GM21515 (cell line): ENCODE measurements at regions not wholly inside any gene's neighbourhood (a gene's known extent, or its start where the extent isn't known, plus 50 kb on each side); places are given as distances from the start of the nearest gene placed in this dataset.
"Not testable (repeated sequence)": the region's sequence is repeated elsewhere in the genome, so short reads cannot be mapped to it uniquely, and the experiment has no call there.

Experiments used
- ATAC-seq: cut with Tn5 transposase; IDR thresholded peaks from one replicate; pipeline ENCODE4 v1.9.1; 2021; ENCODE audit not compliant: unreplicated experiment

DNA sequence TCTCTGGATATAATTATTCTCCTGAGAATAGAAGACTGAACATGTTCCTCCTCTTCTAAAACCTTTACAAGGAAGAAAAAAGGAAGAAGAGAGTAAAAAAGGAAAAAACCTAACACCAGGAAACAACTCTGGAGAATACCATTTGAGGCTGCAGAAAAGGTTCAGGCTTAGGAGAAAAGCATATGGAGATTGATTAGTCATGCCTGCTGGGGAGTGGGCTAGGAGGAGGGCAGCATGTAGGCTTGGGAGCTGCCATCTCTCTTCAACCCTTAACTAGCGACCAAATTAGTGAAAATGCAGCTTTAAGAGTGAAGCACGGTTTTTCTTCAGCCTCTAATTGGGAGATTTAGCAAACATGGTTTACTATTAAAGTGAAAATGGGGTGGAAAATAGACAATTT lies 273.0 kb upstream of the CRY1 start:
- ATAC-seq, result no peak

DNA sequence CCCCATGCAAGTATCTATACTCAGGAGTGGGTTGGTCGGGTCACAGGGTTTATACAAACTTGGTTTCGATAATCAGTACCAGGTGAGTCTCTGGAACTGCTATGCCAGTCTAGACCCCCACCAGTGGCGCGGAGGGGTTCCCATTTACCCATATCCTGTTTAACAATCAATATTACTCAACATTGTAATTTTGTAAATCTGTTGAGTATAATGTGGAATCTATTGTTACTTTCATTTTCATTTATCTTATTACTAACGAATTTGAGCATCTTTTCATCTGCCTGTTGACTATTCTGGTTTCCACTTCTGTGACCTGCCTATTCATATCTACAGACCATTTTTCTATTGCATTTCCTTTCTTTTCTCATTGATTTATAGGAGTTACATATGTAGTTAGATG lies 275.2 kb upstream of the CRY1 start:
- no peak for ATAC-seq

DNA sequence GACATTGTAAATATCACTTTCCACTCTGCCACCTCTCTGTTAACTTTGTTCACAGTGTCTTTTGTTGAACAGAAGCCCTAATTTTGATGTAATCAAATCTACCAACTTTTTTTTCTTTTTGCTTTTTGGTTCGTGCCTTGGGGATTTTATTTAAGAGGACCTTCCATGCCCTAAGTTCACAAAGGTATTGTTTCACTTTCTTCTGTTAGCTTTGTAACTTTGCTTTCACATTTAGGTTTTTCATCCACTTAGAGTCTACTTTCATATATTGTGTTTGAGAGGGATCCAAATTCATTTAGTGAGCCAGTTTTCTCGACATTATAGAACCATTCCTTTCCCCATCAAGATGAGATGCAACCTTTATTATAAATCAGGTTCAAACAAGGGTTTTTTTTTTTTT lies 275.7 kb upstream of the CRY1 start:
- no peak for ATAC-seq

DNA sequence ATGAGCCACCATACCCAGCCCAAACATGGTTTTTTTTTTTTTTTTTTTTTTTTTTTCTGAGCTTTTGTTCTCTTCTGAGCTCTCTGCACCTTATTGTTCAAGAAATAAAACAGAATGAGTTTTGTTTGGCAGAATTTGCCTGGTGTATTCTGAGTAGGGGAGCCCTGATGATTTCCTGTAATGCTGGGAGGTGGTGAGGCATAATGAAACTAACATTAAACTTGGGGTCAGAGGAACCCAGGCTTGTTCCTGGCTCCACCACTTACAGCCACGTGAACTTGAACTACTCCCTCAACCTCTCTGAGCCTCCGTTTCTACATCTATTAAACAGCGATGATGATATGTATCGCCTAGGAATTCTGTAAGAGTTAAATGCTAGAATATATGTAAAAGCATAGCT lies 276.3 kb upstream of the CRY1 start:
- no peak for ATAC-seq

DNA sequence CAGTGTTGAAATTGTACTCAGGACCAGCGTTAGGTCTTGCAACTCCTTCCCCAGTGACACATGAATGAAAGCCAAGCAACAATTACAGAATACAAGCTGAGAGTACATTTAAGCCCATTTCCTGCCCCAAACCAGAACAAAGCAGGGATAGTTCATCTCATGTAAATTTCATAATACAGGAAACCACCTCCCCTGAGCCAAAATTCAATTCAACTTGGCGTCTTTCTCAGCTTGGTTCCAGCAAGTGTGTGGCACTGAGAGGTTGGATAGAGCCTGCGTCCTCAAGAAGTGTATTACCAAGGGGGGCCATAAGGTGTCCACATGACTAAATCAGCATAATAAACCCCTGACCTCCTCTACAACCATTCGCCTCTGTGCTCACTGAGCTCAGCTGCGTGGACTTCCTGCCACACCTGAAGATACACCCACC lies 278.9 kb upstream of the CRY1 start:
- no peak for ATAC-seq

DNA sequence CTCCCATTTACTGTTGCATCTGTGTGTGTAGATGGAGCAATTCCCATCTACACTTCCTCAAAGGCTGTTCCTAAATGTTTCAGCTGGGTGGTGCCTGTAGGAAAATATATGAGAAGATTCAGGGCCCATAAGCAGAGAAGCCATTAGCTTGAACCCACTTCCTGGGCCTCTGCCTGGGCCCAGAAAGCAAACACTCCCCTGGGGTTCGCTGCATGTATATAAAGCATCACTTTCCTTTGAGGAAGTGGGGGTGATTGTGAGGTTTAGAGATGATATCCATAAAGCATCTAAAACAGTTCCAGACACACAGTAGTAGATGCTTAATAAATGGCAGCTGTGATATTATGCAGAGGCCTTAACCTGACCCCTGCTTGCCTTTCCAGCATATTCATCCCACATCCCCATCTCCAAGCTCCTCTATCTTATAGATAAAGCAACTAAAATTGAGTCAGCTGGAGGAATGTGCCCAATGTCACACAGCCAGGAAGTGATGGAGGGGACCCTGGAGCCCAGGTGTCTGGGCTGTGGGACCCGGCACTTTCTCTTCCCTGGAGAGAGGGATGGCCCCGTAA lies 280.0 kb upstream of the CRY1 start:
- no peak for ATAC-seq

DNA sequence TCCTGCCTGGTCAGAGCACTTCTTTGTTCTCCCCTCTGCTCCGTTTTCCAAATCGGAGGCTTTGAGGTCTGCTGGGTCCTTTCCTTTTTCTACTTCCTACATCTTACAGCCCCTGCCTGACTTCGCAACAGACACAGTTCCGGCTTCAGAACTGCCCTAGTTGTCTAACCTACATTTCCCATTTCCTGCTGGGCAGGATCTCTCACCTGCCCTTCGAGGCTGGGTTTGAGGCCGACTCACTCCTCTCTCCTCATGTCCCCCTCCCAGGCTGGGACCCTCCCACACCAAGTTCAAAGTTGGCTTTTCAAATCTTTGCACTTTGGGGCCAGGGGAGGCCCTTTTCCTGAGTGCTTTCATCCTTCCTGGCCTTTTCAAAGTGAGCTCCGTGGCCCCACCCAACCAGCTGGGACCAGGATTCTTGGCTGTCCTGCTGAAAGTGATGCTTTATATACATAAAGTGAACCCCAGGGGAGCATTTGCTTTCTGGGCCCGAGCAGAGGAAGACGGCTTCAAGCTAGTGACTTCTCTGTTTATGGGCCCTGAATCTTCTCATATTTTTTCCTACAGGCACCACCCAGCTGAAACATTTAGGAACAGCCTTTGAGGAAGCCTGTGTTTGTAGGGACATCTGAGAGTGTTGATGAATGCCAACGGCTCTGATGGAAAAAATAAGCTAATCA lies 281.0 kb upstream of the CRY1 start:
- ATAC-seq, result no peak

DNA sequence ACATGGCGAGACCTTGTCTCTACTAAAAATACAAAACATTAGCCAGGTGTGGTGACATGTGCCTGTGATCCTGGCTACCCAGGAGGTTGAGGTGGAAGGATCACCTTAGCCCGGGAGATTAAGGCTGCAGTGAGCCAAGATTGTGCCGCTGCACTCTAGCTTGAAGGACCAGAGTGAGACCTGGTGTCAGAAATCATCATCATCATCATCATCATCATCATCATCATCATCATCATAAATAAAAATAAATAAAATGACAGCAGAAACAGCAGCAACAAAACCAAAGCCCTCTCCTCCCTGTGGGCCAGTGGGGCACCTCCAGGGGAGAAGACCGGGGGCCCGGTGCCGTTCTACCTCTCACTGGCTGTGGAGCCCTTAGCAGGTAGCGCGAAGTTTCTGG lies 281.9 kb upstream of the CRY1 start:
- no peak for ATAC-seq

DNA sequence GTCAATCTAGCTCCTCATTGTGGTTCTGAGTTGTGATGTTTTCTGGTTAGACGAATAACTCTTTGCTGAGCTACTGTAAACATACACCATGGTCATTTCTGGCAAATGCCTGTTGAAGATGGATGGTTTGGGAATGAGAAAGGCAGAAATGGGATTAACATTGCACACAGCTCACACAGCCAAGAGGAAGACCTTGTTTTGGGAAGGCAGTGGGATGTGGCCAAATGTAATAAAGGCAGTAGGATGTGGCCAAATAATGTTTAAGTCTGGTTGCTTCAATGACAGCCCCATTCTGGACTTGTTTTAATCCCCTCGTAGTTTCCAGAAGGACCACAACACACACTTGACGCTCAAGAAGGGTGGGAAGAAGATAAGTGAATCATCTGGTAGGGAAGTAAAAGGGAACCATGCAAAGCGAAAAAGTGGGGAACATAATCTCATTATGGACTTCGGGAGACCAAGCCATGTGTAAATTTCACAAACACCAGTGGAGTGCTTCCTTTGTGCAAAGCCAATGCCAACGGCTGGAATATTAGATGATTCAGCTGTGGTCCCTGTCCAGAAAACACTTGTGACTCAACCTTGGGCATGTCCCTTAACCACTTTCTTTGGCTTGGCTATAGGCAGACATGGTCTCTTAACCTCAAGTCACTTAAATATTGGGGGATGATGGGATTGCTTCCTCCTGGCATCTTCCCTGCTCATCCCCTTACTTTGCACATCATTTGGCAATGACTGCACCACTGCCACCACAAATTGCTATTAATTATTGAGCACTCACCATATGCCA lies 284.4 kb upstream of the CRY1 start:
- ATAC-seq, result no peak

DNA sequence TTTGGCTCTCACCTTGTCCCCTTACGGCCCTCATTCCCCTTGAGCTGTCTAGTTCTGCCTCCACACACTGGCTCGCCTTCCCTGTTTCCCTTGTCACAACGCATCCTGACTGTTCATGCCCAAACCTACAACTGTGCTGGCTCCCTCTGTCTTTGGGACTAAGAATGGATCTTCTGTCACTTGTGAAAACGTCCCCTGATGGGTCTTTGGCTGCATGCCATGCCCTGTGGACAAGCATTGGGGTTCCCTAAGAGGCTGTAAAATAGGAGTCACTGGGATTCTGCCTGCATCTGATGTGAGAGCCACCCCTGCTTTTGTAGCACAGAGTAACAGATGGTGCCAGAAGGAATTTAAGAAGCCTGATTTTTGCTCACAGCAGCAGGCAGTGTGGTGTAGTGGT lies 285.3 kb upstream of the CRY1 start:
- ATAC-seq, result no peak

DNA sequence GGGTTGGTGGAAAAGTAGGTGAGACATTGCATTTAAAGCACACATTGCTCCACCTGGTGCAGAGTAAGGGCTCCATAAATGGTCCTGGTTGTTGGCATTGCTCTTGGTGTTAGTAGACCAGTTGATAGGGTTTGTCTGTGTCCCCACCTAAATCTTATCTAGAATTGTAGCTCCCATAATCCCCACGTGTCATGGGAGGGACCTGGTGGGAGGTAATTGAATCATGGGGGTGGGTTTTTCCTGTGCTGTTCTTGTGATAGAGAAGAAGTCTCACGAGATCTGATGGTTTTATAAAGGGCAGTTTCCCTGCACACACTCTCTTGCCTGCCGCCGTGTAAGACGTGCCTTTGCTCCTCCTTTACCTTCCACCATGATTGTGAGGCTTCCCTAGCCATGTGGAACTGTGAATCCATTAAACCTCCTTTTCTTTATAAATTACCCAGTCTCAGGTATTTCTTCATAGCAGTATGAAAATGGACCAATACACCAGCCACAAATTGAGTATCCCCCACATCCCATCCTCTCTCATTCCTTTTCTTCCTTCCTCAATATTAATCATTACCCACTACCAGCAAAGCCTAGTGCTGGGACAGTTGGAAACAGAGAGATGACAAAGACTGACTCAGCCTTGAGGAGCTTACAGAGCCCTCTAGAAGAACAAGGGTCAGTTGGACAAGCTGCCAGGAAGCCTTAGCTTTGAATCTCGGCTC lies 285.9 kb upstream of the CRY1 start:
- not testable (repeated sequence) for ATAC-seq

DNA sequence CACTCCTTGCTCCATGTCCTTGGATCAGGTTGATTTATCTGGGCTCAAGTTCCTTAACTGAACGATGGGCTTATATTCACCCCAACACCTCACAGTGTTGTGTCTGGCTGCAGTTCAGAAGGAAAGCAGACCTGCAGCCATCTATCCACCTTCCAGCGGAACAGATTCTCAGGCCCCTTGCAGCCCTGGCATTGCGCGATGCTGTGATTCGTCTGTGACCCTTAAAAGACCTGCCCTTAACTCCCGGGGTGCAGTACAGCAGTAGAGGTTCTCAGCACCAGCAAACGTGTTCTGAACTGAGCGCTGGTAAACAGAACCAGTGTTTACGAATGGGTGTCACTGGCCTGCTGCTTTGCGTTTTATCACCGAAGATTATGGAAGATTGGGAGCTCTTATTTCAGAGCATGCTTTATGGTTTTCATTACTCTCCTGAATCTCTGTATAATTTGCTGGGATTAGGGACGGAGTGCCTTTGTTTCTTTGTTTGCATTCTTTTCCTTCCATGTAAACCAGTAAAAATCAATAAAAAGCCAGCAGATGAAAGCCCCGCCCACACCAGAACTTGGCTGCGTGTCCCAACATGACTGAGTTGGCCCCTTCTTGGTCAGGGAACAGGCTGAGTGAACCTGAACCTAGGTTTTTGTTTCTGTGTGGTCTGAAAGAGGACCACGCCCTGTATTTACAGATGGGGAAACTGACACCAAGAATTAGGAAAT lies 286.7 kb upstream of the CRY1 start:
- ATAC-seq, result no peak

DNA sequence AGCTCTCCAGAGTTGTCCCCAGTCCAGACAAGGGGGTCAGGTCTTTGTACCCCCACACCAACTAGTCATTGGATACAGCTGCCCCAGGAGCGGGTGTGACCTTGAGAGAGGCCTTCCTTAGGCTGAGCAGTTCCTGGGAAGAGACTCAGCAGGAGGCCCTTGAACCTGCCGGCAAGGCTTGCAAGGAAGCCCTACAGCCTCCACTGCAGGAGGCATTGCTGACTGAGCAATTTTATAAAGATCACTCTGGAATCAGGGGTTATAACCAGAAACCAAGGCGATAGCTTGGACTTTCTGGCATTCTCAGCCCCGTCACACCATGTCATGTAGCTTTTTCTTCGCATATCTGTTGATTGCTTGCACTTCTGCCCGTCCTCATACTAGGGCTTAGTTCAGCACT lies 291.3 kb upstream of the CRY1 start:
- ATAC-seq, result no peak

DNA sequence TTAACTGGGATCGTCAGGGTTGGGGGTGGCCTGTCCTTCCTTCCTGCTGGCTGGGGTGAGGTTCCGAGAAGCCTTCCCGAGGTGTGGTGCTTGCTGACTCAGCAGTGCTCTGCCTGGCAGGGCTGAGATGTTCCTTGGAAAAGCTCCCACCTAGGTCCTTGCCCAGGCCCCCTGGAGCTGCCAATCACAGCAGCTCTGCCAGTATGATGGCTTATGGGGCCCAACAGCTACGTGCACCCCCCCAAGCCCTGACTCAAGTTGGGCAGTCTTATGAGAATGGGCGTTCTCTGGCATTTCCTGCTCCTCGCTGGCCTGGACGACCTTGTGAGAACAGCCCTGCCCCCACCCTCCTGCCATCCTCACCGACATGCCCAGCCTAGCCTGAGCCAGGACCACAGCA lies 292.2 kb upstream of the CRY1 start:
- no peak for ATAC-seq

DNA sequence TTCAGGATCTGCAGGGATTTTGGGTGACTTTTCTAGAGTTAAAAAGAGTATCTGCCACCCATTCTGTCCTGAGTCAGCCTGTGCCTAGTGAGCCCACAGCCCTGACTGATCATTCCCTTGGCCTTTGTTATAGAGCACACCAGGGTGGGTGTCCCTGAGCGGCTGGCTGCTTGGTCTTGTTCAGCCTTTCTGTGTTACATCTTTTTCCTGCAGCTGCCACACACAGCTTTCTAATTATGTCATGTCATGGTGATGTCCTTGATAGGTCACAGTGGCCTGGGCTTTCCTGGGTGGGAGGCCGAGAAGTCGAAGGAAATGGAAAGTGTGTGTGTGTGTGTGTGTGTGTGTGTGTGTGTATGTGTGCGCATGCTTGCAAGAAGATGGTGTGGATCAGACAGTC lies 293.2 kb upstream of the CRY1 start:
- no peak for ATAC-seq

DNA sequence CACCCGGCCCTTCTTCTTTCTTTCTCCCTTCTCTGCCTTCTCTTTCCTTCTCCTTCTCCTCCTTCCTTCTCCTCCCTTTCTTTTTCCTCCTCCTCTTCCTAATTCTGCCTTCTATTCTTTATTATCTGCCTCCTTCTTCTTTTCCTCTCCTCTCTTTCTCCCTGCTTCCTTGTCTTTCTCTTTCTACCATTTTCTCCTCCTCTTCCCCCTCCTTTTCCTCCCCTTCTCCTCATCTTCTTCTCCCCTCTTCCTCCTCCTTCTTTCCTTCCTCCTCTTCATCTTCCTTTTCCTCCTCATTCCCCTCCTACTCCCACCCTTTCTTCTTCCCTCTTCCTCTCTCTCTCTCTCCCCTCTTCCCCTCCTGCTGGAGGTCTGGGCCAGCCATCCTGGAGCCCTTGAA lies 294.9 kb upstream of the CRY1 start:
- ATAC-seq, result no peak

DNA sequence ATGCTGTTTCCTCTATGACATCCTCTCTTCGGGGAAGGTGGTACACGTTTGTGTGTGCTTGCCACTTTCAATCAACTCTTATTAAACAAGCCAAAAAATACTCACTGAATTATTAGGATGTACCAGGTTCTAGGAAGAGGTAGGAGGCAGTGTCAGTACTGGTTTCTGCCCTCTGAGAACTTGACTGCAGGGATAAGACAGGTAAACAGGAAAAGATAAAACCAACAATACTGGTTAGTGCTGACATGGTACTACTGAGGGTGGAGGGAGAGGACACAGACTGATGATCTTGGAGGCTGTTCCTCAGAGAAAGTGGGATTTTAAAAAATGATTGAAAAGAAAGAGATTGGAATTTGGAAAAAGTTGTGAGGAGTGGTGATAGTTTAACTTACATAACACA lies 295.2 kb upstream of the PWP1 start:
- no peak for ATAC-seq

DNA sequence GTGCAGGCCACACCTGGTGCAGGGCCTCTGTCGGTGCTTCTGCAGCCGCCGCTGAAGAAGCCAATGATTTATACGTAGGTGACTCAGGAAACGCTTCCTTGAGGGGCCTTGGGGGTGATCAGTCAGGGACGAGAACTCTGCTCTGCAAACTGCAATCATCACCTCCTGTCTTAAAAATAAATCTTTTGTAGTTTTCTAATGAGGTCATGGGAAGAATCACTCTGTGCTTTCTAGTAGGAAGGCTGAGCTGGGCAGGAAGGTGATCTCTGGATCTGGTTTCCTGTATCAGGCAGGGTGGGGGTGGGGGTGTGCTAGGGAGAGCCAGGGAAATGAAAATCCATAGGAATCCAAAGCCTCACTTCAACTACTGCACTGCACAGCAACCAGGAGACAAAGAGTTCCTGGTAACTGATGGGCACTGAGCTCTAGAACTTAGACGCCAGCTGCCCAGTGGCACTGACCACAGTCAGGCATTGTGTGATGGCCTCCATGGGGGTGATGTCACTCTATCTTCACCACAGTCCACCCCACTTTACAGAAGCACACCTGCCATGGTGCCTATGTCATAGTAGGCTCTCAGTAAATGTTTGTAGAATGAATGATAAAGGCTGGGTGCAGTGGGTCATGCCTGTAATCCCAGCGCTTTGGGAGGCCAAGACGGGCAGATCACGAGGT lies 292.4 kb upstream of the PWP1 start:
- ATAC-seq, result no peak

DNA sequence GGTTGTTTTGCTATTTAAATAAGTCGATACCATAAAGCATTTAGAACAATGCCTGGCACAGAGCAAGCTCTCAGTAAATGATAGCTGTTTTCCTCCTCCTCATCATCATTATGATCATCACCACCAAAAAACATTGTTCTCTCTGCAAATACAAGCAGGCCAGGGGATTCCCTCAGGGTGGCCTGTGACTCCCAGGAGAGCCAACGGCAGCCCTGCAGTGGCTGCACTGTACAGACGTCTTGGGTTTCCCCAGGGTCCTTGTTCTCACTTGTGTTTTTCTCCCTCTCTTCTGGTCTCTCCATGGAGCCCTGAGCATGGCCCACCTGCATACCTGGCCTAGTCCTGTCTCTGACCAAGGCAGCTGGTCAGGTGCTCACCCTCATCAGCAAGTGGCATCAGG lies 290.9 kb upstream of the PWP1 start:
- no peak for ATAC-seq

DNA sequence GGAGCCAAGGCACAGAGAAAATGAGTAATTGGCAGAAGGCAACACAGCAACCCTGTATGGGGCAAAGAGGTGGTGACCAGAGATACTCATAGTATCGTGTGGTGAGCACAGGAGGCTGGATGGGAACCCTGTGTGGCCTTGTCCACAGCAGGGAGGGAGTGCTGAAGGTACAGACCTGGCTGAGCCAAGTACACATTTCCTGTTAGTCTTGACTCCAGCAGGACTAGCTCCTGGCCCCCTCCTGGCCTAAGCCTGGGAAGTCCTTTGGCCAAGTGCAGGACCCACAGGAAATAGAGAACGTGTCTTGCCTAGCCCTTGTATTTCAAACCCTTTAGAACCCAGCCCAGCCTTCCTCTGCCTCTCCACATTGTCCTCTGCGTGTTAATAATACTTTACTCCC lies 289.8 kb upstream of the PWP1 start:
- ATAC-seq, result no peak

DNA sequence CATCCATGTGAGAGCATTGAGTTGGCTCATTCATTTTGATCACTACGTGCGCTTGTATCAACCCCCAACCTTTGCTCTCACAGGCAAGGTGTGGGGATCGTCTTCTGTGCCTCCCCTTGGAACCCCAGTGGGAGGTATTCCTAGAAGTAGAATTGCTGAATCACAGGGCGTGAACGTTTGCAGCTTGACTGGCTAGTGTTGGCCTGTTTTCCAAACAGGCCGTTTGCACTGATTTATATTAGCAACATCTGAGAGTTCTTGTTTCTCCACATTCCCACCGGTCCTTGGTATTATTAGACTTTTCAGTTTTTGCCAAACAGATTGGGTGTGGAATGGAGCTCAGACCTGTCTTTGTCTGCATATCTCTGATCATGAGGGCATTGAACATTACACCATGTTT lies 288.6 kb upstream of the PWP1 start:
- no peak for ATAC-seq
